Kidney (tissue), 13 donors: ENCODE measurements at regions not wholly inside any gene's neighbourhood (a gene's known extent, or its start where the extent isn't known, plus 50 kb on each side); places are given as distances from the start of the nearest gene placed in this dataset.

ENCODE experiments used
- DNase-seq, 5 donors: peaks; one replicate each; pipeline ENCODE4 v3.0.0-alpha.2; 2013 to 2020
- FAIRE-seq: peaks from 2 replicates; lab custom pipeline; 2012; peaks lifted over from hg19 to GRCh38; lab: Jason Lieb, UNC
- H3K27ac ChIP-seq, 2 donors: one replicate each; pipeline ENCODE4 v1.7.0; 2013; ENCODE audit warnings: low read depth in 2 of 2, low read length in 2 of 2, inconsistent platforms in 1 of 2
- H3K27me3 ChIP-seq: one replicate; pipeline ENCODE4 v1.7.1; 2013; ENCODE audit warnings: low read length, inconsistent platforms; ENCODE audit not compliant: control insufficient read depth, insufficient read depth
- H3K36me3 ChIP-seq, 3 donors: one replicate each; pipeline versions ENCODE4 v1.7.0 to v1.7.1; 2013; ENCODE audit warnings: low read length in 3 of 3, control low read depth in 1 of 3, inconsistent platforms in 1 of 3; ENCODE audit not compliant: insufficient read depth in 3 of 3, control insufficient read depth in 2 of 3
- H3K4me1 ChIP-seq, 3 donors: one replicate each; pipeline versions ENCODE4 v1.7.0 to v1.7.1; 2013; ENCODE audit warnings: low read length in 3 of 3, inconsistent platforms in 1 of 3, low read depth in 1 of 3; ENCODE audit not compliant: control insufficient read depth in 2 of 3, insufficient read depth in 2 of 3
- H3K4me3 ChIP-seq, 3 donors: one replicate each; pipeline versions ENCODE4 v1.7.0 to v1.8.1; 2013; ENCODE audit warnings: low read length in 3 of 3, control low read depth in 1 of 3, inconsistent platforms in 1 of 3
- H3K9ac ChIP-seq, 3 donors: one replicate each; pipeline versions ENCODE4 v1.7.0 to v1.7.1; 2013; ENCODE audit warnings: low read length in 3 of 3, control low read depth in 1 of 3, inconsistent platforms in 1 of 3
- H3K9me3 ChIP-seq, 3 donors: one replicate each; pipeline versions ENCODE4 v1.7.0 to v1.7.1; 2013; ENCODE audit warnings: low read length in 3 of 3, control low read depth in 1 of 3, inconsistent platforms in 1 of 3; ENCODE audit not compliant: control insufficient read depth in 2 of 3, insufficient read depth in 1 of 3
- CTCF ChIP-seq: IDR thresholded peaks from 3 replicates; pipeline ENCODE4 v1.5.1; 2012; ENCODE audit warnings: mild to moderate bottlenecking, moderate library complexity, borderline replicate concordance; ENCODE audit not compliant: insufficient read depth; ENCODE audit errors: extremely low read depth
- intact Hi-C: fragments of 100-400 bp; cut with DNase I; formaldehyde crosslinking; loops from one replicate; pipeline ENCODE4 v1.11.1; 2022
- donor health status: control.
- donor health status: control.
- donor health status: control.
- donor health status: control.
- donor health status: control.
- donor health status: DM: yes; HTN: yes; CAD: no.
- donor health status: Normal renal cell carcinoma (clear cell type).

GRCh38 chr6:44042989-44043478, 84.2 kb downstream of the MRPL14 start:
- Histone ChIP-seq H3K9me3 (no peaks in the 10 kb centered on the region), H3K4me3 (no peak overlapping the region), H3K27ac (no peak overlapping the region), H3K4me1 (peaks cover 0 to 6% (median 0%) of the 10 kb centered on the region in 3 donors), H3K27me3 (no peaks in the 10 kb centered on the region), H3K9ac (no peak overlapping the region), H3K36me3 (no peaks in the 10 kb centered on the region)
- DNase-seq: peak in 1 of 5 donors; percentile 45
- no peak for FAIRE-seq
- no peak for TF ChIP-seq CTCF
- intact Hi-C loops: no loop called here

GRCh38 chr6:44042261-44042988, 84.8 kb downstream of the MRPL14 start:
- Histone ChIP-seq H3K4me1 (peaks cover 0 to 6% (median 0%) of the 10 kb centered on the region in 3 donors), H3K27ac (no peak overlapping the region), H3K9ac (no peak overlapping the region), H3K36me3 (no peaks in the 10 kb centered on the region), H3K27me3 (no peaks in the 10 kb centered on the region), H3K4me3 (no peak overlapping the region), H3K9me3 (no peaks in the 10 kb centered on the region)
- FAIRE-seq: no peak
- intact Hi-C loops: no loop called here
- no peak for TF ChIP-seq CTCF
- DNase-seq: peak in 2 of 5 donors; percentile 29 to 53

GRCh38 chr6:44041461-44042260, 85.6 kb downstream of the MRPL14 start:
- no peaks in the 10 kb centered on the region for H3K9me3 ChIP-seq
- peaks cover 0 to 6% (median 0%) of the 10 kb centered on the region in 3 donors for H3K4me1 ChIP-seq
- H3K27ac ChIP-seq: no peak overlapping the region
- no peaks in the 10 kb centered on the region for H3K27me3 ChIP-seq
- FAIRE-seq: no peak
- intact Hi-C loops: no loop called here
- no peak for TF ChIP-seq CTCF
- no peaks in the 10 kb centered on the region for H3K36me3 ChIP-seq
- no peak overlapping the region for H3K4me3 ChIP-seq
- H3K9ac ChIP-seq: no peak overlapping the region
- DNase-seq: peak in 4 of 5 donors; percentile 31 to 69 (median 44)
